BLaER1 treated with 17β-estradiol and CSF1 and Interleukin-3, amounts not matched to agents 10 nM and 100 nM (cell line): ENCODE measurements at regions not wholly inside any gene's neighbourhood (a gene's known extent, or its start where the extent isn't known, plus 50 kb on each side); places are given as distances from the start of the nearest gene placed in this dataset.

Source experiments
- H3K27ac ChIP-seq, 11 experiments: shearing (Covaris generic); formaldehyde crosslinking; 2 replicates each; pipeline ENCODE4 v1.8.1; 2022
- H3K27me3 ChIP-seq, 11 experiments: shearing (Covaris generic); formaldehyde crosslinking; 2 replicates each; pipeline ENCODE4 v1.8.1; 2022
- H3K36me3 ChIP-seq, 11 experiments: shearing (Covaris generic); formaldehyde crosslinking; 2 replicates each; pipeline ENCODE4 v1.8.1; 2022
- H3K4me1 ChIP-seq, 10 experiments: shearing (Covaris generic); formaldehyde crosslinking; 2 replicates each; pipeline ENCODE4 v1.8.1; 2022
- H3K4me2 ChIP-seq, 11 experiments: shearing (Covaris generic); formaldehyde crosslinking; 2 replicates each; pipeline ENCODE4 v1.8.1; 2022
- H3K4me3 ChIP-seq, 10 experiments: shearing (Covaris generic); formaldehyde crosslinking; 2 replicates each; pipeline ENCODE4 v1.8.1; 2022
- H3K9ac ChIP-seq, 11 experiments: shearing (Covaris generic); formaldehyde crosslinking; 2 replicates each; pipeline ENCODE4 v1.8.1; 2022
- H3K9me3 ChIP-seq, 11 experiments: shearing (Covaris generic); formaldehyde crosslinking; replicated peaks in 1 of 11; 2 replicates each; pipeline ENCODE4 v1.8.1; 2022
- H4K20me1 ChIP-seq, 11 experiments: shearing (Covaris generic); formaldehyde crosslinking; 2 replicates each; pipeline ENCODE4 v1.8.1; 2022
- Cebpa-rat ChIP-seq, 11 experiments: shearing (Covaris generic); IDR thresholded peaks; 2 replicates each; pipeline ENCODE4 v1.8.1; 2022

DNA sequence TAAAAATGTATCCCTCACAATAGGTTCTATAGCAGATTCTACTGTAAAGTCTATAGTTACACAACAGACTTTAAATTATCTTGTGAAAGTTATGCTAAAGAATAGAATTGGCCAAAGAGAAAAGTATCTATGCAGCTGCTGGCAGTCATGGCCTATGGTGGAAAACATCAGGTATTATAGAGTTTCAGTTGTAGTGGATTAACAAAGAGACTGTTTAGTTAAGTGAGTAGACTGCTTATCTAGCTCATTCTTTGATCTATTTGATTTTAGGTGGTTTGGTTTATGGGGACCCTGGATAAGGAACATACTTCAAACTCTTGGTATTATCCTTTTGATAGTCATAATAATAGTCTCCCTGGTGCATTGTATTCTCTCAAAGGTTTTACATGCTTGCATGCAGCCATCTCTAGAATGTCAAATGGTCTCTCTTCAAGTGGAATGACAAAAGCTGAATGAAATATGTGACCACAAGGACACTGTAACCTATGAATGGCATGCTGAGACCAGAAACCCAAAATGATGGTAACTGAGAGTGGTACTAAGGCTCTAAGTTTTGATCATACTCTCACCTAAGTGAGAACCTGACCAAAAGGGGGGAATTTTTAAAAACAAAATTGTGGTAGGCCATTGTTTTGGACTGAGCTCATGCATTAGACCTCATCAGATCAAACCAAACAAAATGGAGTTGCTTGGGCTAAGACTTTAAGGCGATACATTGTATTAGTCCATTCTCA is 54.9 kb upstream of the NAMPT start:
- Histone ChIP-seq H3K4me2 (no peak overlapping the region), H3K4me1 (peaks cover 0 to 24% (median 5%) of the 10 kb centered on the region in 10 experiments; a peak in 13 of 20 replicates), H3K27me3 (no peaks in the 10 kb centered on the region), H3K27ac (no peak overlapping the region), H3K4me3 (no peak overlapping the region), H3K36me3 (peaks cover 0 to 18% (median 0%) of the 10 kb centered on the region in 11 experiments; a peak in 5 of 22 replicates), H3K9ac (no peak overlapping the region), H3K9me3 (peaks cover 28 to 55% (median 42%) of the 10 kb centered on the region in 11 experiments), H4K20me1 (no peaks in the 10 kb centered on the region)
- TF ChIP-seq Cebpa-rat (IDR thresholded peaks at IDR 0.05) = no peak

DNA sequence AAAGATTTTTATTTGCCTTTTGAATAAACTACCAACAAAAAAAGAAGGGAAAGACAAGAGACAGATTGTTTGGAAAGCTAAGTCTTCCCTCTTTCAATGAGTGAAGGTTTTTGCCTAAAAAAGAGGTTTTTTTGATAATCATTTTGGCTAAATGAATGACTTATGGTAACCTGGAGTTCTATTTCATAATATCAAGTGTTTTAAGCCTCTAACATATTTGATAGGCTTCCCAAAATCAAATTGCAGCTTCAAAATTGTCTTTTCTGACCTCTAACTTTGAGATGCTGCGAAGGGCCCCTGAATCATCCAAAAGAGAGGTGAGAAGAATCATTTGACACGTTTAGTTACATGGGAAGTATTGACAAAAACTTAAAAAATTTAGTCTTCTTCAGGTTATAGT is 53.0 kb upstream of the NAMPT start:
- Histone ChIP-seq H3K27ac (no peak overlapping the region), H3K9me3 (peaks cover 21 to 36% (median 31%) of the 10 kb centered on the region in 11 experiments), H3K4me2 (no peak overlapping the region), H4K20me1 (no peaks in the 10 kb centered on the region), H3K9ac (no peak overlapping the region), H3K36me3 (peaks cover 0 to 15% (median 0%) of the 10 kb centered on the region in 11 experiments; a peak in 3 of 22 replicates), H3K4me1 (peaks cover 0 to 5% (median 0%) of the 10 kb centered on the region in 10 experiments; a peak in 2 of 20 replicates), H3K27me3 (no peaks in the 10 kb centered on the region), H3K4me3 (no peak overlapping the region)
- TF ChIP-seq Cebpa-rat (IDR thresholded peaks at IDR 0.05) = no peak

DNA sequence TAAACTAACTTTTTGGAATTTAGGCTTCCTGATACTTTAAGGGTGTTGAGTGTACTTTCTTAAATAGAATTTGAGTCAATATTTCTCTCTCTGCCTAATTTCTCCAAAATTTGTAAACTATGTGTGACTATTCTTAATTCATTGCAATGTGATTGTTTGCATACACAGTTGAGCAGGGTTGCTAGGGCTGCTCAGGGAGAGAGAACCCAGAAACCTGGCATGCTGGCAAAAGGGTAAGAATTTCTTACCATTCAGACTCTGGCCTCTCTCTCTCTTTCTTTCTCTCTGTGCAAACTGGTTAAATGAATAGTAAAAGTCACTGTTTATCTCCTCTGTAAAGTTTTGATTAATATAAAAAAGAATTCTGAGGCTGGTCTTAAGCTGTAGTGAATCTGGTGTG is 51.0 kb upstream of the NAMPT start:
- Histone ChIP-seq H3K4me1 (peaks cover 0 to 24% (median 0%) of the 10 kb centered on the region in 10 experiments; a peak in 6 of 20 replicates), H3K9ac (no peak overlapping the region), H4K20me1 (no peaks in the 10 kb centered on the region), H3K27ac (no peak overlapping the region), H3K4me2 (no peak overlapping the region), H3K9me3 (peaks cover 2 to 17% (median 11%) of the 10 kb centered on the region in 11 experiments; a peak in 21 of 22 replicates), H3K27me3 (no peaks in the 10 kb centered on the region), H3K36me3 (no peaks in the 10 kb centered on the region), H3K4me3 (no peak overlapping the region)
- no peak for TF ChIP-seq Cebpa-rat (IDR thresholded peaks at IDR 0.05)
